H1 (cell line): ENCODE measurements at regions not wholly inside any gene's neighbourhood (a gene's known extent, or its start where the extent isn't known, plus 50 kb on each side); places are given as distances from the start of the nearest gene placed in this dataset.

Source experiments
- CTCF ChIA-PET: fragments of 300-600 bp; sonication (Branson Sonifier 250); formaldehyde crosslinking; loops from one replicate; lab custom pipeline; 2021; ENCODE audit not compliant: partially characterized antibody; lab: Charles Lee
- POLR2A ChIA-PET: fragments of 300-600 bp; sonication (Branson Sonifier 250); formaldehyde crosslinking; loops from one replicate; lab custom pipeline; 2021; ENCODE audit warnings: inconsistent platforms; ENCODE audit not compliant: partially characterized antibody; lab: Charles Lee
- DNase-seq, 2 experiments: peaks; one replicate each; pipeline versions ENCODE4 v3.0.0 to v3.0.0-alpha.2; 2010 to 2022; ENCODE audit warnings: low spot score in 2 of 2, low read depth in 1 of 2, mixed read lengths in 1 of 2
- FAIRE-seq: peaks from 2 replicates; lab custom pipeline; 2011; peaks lifted over from hg19 to GRCh38; lab: Jason Lieb, UNC
- H2AFZ ChIP-seq: 2 replicates; pipeline ENCODE4 v1.8.1; 2012; ENCODE audit warnings: low read length, inconsistent platforms
- H2AK5ac ChIP-seq: 2 replicates; pipeline ENCODE4 v1.6.1; 2013; ENCODE audit warnings: low read depth, low read length
- H2BK120ac ChIP-seq: replicated peaks from 2 replicates; pipeline ENCODE3; 2013; ENCODE audit warnings: low read depth, low read length, inconsistent platforms
- H2BK12ac ChIP-seq: 2 replicates; pipeline ENCODE4 v1.6.1; 2013; ENCODE audit warnings: low read depth, low read length
- H2BK15ac ChIP-seq: 2 replicates; pipeline ENCODE4 v1.6.1; 2013; ENCODE audit warnings: low read length
- H2BK20ac ChIP-seq: 2 replicates; pipeline ENCODE4 v1.6.1; 2013; ENCODE audit warnings: low read length
- H2BK5ac ChIP-seq: 2 replicates; pipeline ENCODE4 v1.6.1; 2013; ENCODE audit warnings: low read depth, low read length
- H3K14ac ChIP-seq: 2 replicates; pipeline ENCODE4 v1.6.1; 2013; ENCODE audit warnings: inconsistent platforms; ENCODE audit not compliant: insufficient read length
- H3K18ac ChIP-seq: 2 replicates; pipeline ENCODE4 v1.6.1; 2013; ENCODE audit warnings: low read length; ENCODE audit errors: extremely low read depth
- H3K23ac ChIP-seq: 2 replicates; pipeline ENCODE4 v1.6.1; 2013; ENCODE audit warnings: inconsistent platforms; ENCODE audit not compliant: insufficient read length
- H3K23me2 ChIP-seq: 2 replicates; pipeline ENCODE4 v1.6.1; 2013; ENCODE audit warnings: low read depth, low read length
- H3K27ac ChIP-seq: 2 replicates; pipeline ENCODE4 v1.6.1; 2011; ENCODE audit warnings: low read depth, low read length, inconsistent platforms
- H3K27me3 ChIP-seq, 4 experiments: replicated peaks in 1 of 4; 1 replicate in 1 of 4; 2 replicates in 3 of 4; pipeline versions ENCODE4 v1.6.1 to v1.8.1; 2011 to 2013; ENCODE audit warnings: low read length in 3 of 4, mild to moderate bottlenecking in 3 of 4, inconsistent platforms in 2 of 4, mixed read lengths in 2 of 4, moderate library complexity in 1 of 4; ENCODE audit not compliant: control insufficient read depth in 3 of 4, insufficient read depth in 3 of 4; ENCODE audit errors: extremely low read depth in 1 of 4
- H3K36me3 ChIP-seq, 4 experiments: 2 replicates each; pipeline versions ENCODE4 v1.6.1 to v1.8.1; 2011 to 2013; ENCODE audit warnings: mild to moderate bottlenecking in 4 of 4, low read length in 3 of 4, moderate library complexity in 2 of 4, control low read depth in 1 of 4, inconsistent platforms in 1 of 4; ENCODE audit not compliant: insufficient read depth in 4 of 4, control insufficient read depth in 2 of 4
- H3K4ac ChIP-seq: replicated peaks from 2 replicates; pipeline ENCODE3; 2013; ENCODE audit warnings: low read length, low read depth, mixed read lengths, inconsistent platforms; ENCODE audit not compliant: insufficient read length
- H3K4me1 ChIP-seq, 4 experiments: replicated peaks in 1 of 4; 1 replicate in 1 of 4; 2 replicates in 3 of 4; pipeline versions ENCODE4 v1.6.1 to v1.8.1; 2011 to 2013; ENCODE audit warnings: low read length in 3 of 4, inconsistent platforms in 2 of 4, mixed read lengths in 1 of 4; ENCODE audit not compliant: insufficient read depth in 4 of 4, control insufficient read depth in 3 of 4
- H3K4me2 ChIP-seq, 2 experiments: 2 replicates each; pipeline versions ENCODE4 v1.6.1 to v1.8.1; 2011 to 2013; ENCODE audit warnings: low read depth in 2 of 2, low read length in 2 of 2, control low read depth in 1 of 2, inconsistent platforms in 1 of 2, mild to moderate bottlenecking in 1 of 2; ENCODE audit not compliant: insufficient read depth in 1 of 2
- H3K4me3 ChIP-seq, 4 experiments: fragments of 200-600, 300-600 bp in 1 of 4; sonication (generic), shearing (Covaris generic), sonication (Bioruptor Twin) in 1 of 4; 2 replicates each; pipeline versions ENCODE4 v1.5.1 to v1.8.1; 2011 to 2016; ENCODE audit warnings: low read length in 4 of 4, low read depth in 3 of 4, control low read depth in 2 of 4, inconsistent platforms in 2 of 4, mild to moderate bottlenecking in 2 of 4, mixed read lengths in 1 of 4, moderate library complexity in 1 of 4; ENCODE audit not compliant: insufficient read depth in 2 of 4; ENCODE audit errors: extremely low read depth in 1 of 4
- H3K56ac ChIP-seq: replicated peaks from 2 replicates; pipeline ENCODE3; 2013; ENCODE audit warnings: low read depth, mild to moderate bottlenecking, mixed read lengths, low read length, inconsistent platforms; ENCODE audit not compliant: insufficient read length
- H3K79me1 ChIP-seq: 2 replicates; pipeline ENCODE4 v1.6.1; 2013; ENCODE audit warnings: low read depth, low read length, control low read depth
- H3K79me2 ChIP-seq, 2 experiments: 2 replicates each; pipeline versions ENCODE4 v1.6.1 to v1.8.1; 2012 to 2013; ENCODE audit warnings: low read length in 2 of 2, mild to moderate bottlenecking in 2 of 2, inconsistent platforms in 1 of 2; ENCODE audit not compliant: insufficient read depth in 2 of 2, control insufficient read depth in 1 of 2
- H3K9ac ChIP-seq, 4 experiments: replicated peaks in 1 of 4; 1 replicate in 1 of 4; 2 replicates in 3 of 4; pipeline versions ENCODE4 v1.6.1 to v1.8.1; 2011 to 2013; ENCODE audit warnings: low read depth in 3 of 4, low read length in 3 of 4, control low read depth in 2 of 4, mild to moderate bottlenecking in 2 of 4, moderate library complexity in 2 of 4, inconsistent platforms in 1 of 4; ENCODE audit errors: extremely low read depth in 1 of 4
- H3K9me3 ChIP-seq, 2 experiments: 2 replicates each; pipeline versions ENCODE4 v1.6.1 to v1.8.1; 2012 to 2013; ENCODE audit warnings: mild to moderate bottlenecking in 2 of 2, moderate library complexity in 2 of 2, control low read depth in 1 of 2, inconsistent platforms in 1 of 2, low read depth in 1 of 2, low read length in 1 of 2, mixed read lengths in 1 of 2; ENCODE audit not compliant: insufficient read depth in 2 of 2
- H4K20me1 ChIP-seq, 2 experiments: replicated peaks in 1 of 2; 2 replicates each; pipeline versions ENCODE3 to v1.8.1; 2011 to 2013; ENCODE audit warnings: inconsistent platforms in 2 of 2, low read length in 2 of 2, mild to moderate bottlenecking in 1 of 2; ENCODE audit not compliant: insufficient read depth in 2 of 2, control insufficient read depth in 1 of 2
- H4K5ac ChIP-seq: 2 replicates; pipeline ENCODE4 v1.6.1; 2013; ENCODE audit warnings: low read length, low read depth, mixed read lengths, inconsistent platforms; ENCODE audit not compliant: insufficient read length
- H4K8ac ChIP-seq: 2 replicates; pipeline ENCODE4 v1.8.0; 2013; ENCODE audit warnings: mild to moderate bottlenecking, moderate library complexity, low read length, inconsistent platforms; ENCODE audit not compliant: insufficient read depth; ENCODE audit errors: extremely low read depth
- H4K91ac ChIP-seq: replicated peaks from 2 replicates; pipeline ENCODE3; 2013; ENCODE audit warnings: low read length, mixed read lengths, inconsistent platforms; ENCODE audit not compliant: insufficient read length
- BACH1 ChIP-seq: IDR thresholded peaks from 2 replicates; pipeline ENCODE4 v1.6.1; 2012; ENCODE audit warnings: low read length, improper control_type of control experiment
- CHD2 ChIP-seq: IDR thresholded peaks from 2 replicates; pipeline ENCODE4 v1.6.1; 2012; ENCODE audit warnings: low read length, improper control_type of control experiment
- CREB1 ChIP-seq: IDR thresholded peaks from 2 replicates; pipeline ENCODE4 v1.6.1; 2012; ENCODE audit warnings: inconsistent platforms
- FOSL1 ChIP-seq: IDR thresholded peaks from 2 replicates; pipeline ENCODE4 v1.6.1; 2011; ENCODE audit warnings: mild to moderate bottlenecking, low read depth, low read length, moderate library complexity; ENCODE audit not compliant: insufficient read depth
- GABPA ChIP-seq: IDR thresholded peaks from 2 replicates; pipeline ENCODE4 v1.6.1; 2011; ENCODE audit warnings: mild to moderate bottlenecking, low read length, moderate library complexity, borderline replicate concordance; ENCODE audit not compliant: insufficient read depth
- KDM4A ChIP-seq: IDR thresholded peaks from one replicate; pipeline ENCODE4 v1.7.1; 2012; ENCODE audit warnings: low read depth, mild to moderate bottlenecking, moderate library complexity, low read length, inconsistent platforms; ENCODE audit not compliant: severe bottlenecking
- POLR2A ChIP-seq, 2 experiments: IDR thresholded peaks; 1 replicate in 1 of 2; 2 replicates in 1 of 2; pipeline ENCODE4 v1.6.1; 2011; ENCODE audit warnings: low read depth in 2 of 2, low read length in 2 of 2, mild to moderate bottlenecking in 2 of 2; ENCODE audit errors: control extremely low read depth in 1 of 2
- SP2 ChIP-seq: IDR thresholded peaks from 2 replicates; pipeline ENCODE4 v1.6.1; 2012; ENCODE audit warnings: mild to moderate bottlenecking, low read length, inconsistent platforms
- SP4 ChIP-seq: IDR thresholded peaks from 2 replicates; pipeline ENCODE4 v1.6.1; 2012; ENCODE audit warnings: low read length, inconsistent platforms
- TCF12 ChIP-seq: IDR thresholded peaks from 2 replicates; pipeline ENCODE4 v1.6.1; 2011; ENCODE audit warnings: low read depth, mild to moderate bottlenecking, low read length
- WGBS, 2 experiments: shearing (Covaris generic) in 1 of 2; methylation state at CpG; one replicate each; pipeline versions ENCODE4 v1.1.6 to v1.1.7; 2013 to 2015; ENCODE audit warnings: low lambda C conversion rate in 2 of 2, mixed read lengths in 2 of 2, inconsistent platforms in 1 of 2, low coverage in 1 of 2, missing lambda C conversion rate in 1 of 2; ENCODE audit not compliant: insufficient replicate concordance in 2 of 2, insufficient coverage in 1 of 2, insufficient read length in 1 of 2; ENCODE audit errors: extremely low coverage in 1 of 2, missing lambda C conversion rate in 1 of 2; 5-methylcytosine and 5-hydroxymethylcytosine counted together
- TF ChIP-seq, protein P1 (sequence below): IDR thresholded peaks from 2 replicates; pipeline ENCODE4 v1.6.1; 2012; ENCODE audit warnings: low read length, inconsistent platforms
- TF ChIP-seq, protein P2 (sequence below): IDR thresholded peaks from 2 replicates; pipeline ENCODE4 v1.6.1; 2012; ENCODE audit warnings: inconsistent platforms

DNA sequence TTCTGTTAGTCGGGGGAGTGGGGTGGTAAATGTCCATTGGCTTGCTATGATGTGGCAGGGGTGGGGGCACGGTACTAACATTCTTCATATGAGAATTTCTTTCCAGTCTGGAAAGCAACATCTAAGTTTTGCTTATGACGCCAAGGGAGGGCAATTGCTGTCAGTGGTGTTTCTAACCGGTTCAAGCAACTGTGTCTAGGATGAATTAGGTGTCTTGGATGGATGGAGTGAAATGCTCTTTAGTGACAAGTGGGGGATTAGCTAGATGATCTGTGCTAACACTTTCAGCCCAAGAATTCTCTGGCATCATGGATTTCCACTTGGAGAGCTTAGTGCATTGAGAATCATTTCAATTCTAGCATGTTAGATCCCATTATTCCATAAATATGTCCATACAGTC, 262.6 kb upstream of the SORL1-AS1 start:
- POLR2A ChIA-PET: interaction anchor here (1.2 kb wide), 1 partner anchor 27 kb away, joined by 3 read pairs; no protein-coding TSS in a partner anchor
- no peak overlapping the region for H3K14ac ChIP-seq
- no peaks in the 10 kb centered on the region for H4K20me1 ChIP-seq
- no peak overlapping the region for H3K4ac ChIP-seq
- TF ChIP-seq, protein P1, sequence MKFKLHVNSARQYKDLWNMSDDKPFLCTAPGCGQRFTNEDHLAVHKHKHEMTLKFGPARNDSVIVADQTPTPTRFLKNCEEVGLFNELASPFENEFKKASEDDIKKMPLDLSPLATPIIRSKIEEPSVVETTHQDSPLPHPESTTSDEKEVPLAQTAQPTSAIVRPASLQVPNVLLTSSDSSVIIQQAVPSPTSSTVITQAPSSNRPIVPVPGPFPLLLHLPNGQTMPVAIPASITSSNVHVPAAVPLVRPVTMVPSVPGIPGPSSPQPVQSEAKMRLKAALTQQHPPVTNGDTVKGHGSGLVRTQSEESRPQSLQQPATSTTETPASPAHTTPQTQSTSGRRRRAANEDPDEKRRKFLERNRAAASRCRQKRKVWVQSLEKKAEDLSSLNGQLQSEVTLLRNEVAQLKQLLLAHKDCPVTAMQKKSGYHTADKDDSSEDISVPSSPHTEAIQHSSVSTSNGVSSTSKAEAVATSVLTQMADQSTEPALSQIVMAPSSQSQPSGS: no peak
- TF ChIP-seq SP2 (no peak), TCF12 (no peak), CREB1 (no peak), BACH1 (no peak), FOSL1 (no peak), KDM4A (no peak), POLR2A (IDR thresholded peaks at IDR 0.05; ENCODE audit: control extremely low read depth in 1 of 2, low read depth in 2 of 2, low read length in 2 of 2) (no peak), GABPA (no peak), CHD2 (no peak), SP4 (no peak)
- TF ChIP-seq, protein P2, sequence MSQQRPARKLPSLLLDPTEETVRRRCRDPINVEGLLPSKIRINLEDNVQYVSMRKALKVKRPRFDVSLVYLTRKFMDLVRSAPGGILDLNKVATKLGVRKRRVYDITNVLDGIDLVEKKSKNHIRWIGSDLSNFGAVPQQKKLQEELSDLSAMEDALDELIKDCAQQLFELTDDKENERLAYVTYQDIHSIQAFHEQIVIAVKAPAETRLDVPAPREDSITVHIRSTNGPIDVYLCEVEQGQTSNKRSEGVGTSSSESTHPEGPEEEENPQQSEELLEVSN: no peak
- no peak overlapping the region for H2BK120ac ChIP-seq
- H3K9me3 ChIP-seq: no peaks in the 10 kb centered on the region
- H4K5ac ChIP-seq: no peak overlapping the region
- DNase-seq: no peak
- H3K23ac ChIP-seq: no peak overlapping the region
- no peak overlapping the region for H2BK12ac ChIP-seq
- FAIRE-seq: no peak
- H3K4me3 ChIP-seq: no peak overlapping the region
- H3K36me3 ChIP-seq: no peaks in the 10 kb centered on the region
- H2BK20ac ChIP-seq: no peak overlapping the region
- no peak overlapping the region for H2AFZ ChIP-seq
- no peak overlapping the region for H2AK5ac ChIP-seq
- H3K79me1 ChIP-seq: no peaks in the 10 kb centered on the region
- no peak overlapping the region for H3K18ac ChIP-seq
- no peak overlapping the region for H3K4me2 ChIP-seq
- no peak overlapping the region for H2BK5ac ChIP-seq
- H3K79me2 ChIP-seq: no peaks in the 10 kb centered on the region
- no peak overlapping the region for H2BK15ac ChIP-seq
- peaks cover 0 to 2% (median 0%) of the 10 kb centered on the region in 4 experiments; a peak in 1 of 7 replicates for H3K27me3 ChIP-seq
- no peaks in the 10 kb centered on the region for H3K4me1 ChIP-seq
- H4K91ac ChIP-seq: no peak overlapping the region
- WGBS, 2 experiments: 87% methylated on average over 4 of the region's 4 CpGs; no CpG with 5 or more reads in 1 of the 2 experiments
- no peak overlapping the region for H3K27ac ChIP-seq
- CTCF ChIA-PET: interaction anchor here (0.7 to 1.4 kb wide), 3 partner anchors 11 to 21 kb away, joined by 3 read pairs; no protein-coding TSS in a partner anchor
- H4K8ac ChIP-seq: no peak overlapping the region
- no peak overlapping the region for H3K56ac ChIP-seq
- H3K9ac ChIP-seq: no peak overlapping the region
- H3K23me2 ChIP-seq: no peaks in the 10 kb centered on the region
